HG02840 (cell line): ENCODE measurements at regions not wholly inside any gene's neighbourhood (a gene's known extent, or its start where the extent isn't known, plus 50 kb on each side); places are given as distances from the start of the nearest gene placed in this dataset.
"Not testable (repeated sequence)": the region's sequence is repeated elsewhere in the genome, so short reads cannot be mapped to it uniquely, and the experiment has no call there.

Experiments used
- ATAC-seq: cut with Tn5 transposase; IDR thresholded peaks from one replicate; pipeline ENCODE4 v1.9.1; 2021; ENCODE audit warnings: mild to moderate bottlenecking, moderate library complexity, moderate number of reproducible peaks; ENCODE audit not compliant: unreplicated experiment, low FRiP score

DNA sequence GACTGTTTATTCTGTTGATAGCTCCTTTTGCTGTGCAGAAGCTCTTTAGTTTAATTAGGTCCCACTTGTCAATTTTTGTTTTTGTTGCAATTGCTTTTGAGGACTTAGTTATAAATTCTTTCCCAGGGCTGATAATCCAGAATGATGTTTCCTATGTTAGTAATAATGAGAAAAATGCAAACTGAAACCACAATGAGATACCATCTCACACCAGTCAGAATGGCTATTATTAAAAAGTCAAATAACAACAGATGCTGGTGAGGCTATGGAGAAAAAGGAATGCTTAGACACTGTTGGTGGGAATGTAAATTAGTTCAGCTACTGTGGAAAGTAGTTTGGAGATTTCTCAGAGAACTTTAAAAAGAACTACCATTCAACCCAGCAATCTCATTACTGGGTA, 793.0 kb downstream of the EPHA4 start:
- ATAC-seq = not testable (repeated sequence)

DNA sequence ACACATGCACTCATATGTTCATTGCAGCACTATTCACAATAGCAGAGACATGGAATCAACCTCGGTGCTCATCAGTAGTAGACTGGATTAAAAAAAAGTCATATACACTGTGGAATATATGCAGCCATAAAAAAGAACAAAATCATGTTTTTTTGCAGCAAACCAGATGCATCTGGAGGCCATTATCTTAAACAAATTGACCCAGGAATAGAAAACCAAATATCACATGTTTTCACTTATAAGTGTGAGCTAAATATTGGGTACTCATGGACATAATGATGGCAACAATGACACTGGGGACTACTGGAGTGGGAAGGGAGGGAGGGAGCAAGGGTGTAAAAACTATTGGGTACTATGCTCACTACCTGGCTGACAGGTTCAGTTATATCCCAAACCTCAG, 792.6 kb downstream of the EPHA4 start:
- no peak for ATAC-seq

DNA sequence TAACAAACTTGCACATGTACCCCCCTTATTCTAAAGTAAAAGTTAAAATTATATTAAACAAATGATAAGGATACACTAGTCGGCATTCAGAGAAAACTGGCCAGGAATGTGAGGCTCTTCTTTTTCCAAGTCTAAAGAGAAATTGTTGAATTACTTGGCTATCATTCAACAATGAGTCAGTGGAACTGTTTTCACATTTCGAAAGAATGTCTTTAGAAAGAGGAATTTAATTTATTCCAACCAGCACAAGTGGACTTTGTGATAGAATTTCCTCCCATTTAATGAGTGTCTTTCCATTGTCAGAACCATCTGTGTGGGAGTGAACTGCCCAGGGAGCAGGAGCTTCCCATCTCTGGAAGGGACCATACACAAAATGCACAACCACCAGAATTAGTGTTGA, 792.2 kb downstream of the EPHA4 start:
- no peak for ATAC-seq

- no peak for ATAC-seq
These were observed 790.4 kb downstream of the EPHA4 start for GRCh38 chr2:220781622-220782241.

DNA sequence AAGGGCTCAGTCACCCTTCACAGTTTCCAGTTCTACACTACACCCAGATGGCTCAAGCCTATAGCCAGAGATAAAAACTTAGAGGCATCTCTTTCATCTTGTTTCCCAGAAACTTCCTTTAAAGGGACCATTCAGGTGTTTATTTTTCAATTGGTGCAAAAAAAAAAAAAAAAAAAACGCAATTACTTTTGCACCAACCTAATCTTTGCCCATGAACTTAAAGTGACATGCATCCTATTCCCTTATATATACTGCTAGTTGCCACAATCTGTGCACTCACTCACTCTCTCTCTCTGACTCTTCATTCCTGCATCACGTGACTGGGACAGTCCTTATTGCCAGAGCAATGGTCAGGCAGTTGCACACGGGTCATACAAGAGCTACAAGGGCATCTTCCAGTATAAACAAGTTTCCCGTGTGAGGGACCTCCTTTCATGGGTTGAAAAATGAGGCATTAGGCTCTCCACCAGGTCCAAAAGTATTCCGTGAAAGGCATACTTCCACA, 789.4 kb downstream of the EPHA4 start:
- ATAC-seq = no peak

- no peak for ATAC-seq
These were observed 788.4 kb downstream of the EPHA4 start for GRCh38 chr2:220783671-220784070.

- ATAC-seq = no peak
These were observed 786.9 kb downstream of the EPHA4 start for GRCh38 chr2:220785178-220785577.

DNA sequence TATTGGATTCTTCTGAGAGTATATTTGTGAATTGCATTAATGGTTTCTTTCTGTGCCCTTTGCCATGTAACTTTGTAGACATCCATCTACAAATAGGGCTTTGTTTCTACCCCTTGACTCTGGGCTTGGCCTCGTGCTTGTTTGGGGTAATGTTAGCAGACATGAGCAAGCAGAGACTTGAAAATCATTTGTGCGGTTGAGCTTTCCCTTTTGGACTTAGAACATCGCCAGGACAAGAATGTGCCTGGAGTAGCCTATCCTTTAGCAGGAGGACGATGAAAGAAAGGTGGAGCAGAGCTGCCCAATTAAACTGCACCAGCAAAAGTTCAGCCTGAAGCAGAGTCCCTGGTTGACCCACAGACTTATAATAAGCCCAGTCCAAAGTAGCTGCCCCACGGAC, 785.9 kb downstream of the EPHA4 start:
- no peak for ATAC-seq

- ATAC-seq = no peak
These were observed 784.9 kb downstream of the EPHA4 start for GRCh38 chr2:220787251-220787650.

GRCh38 chr2:220789961-220790360, 782.1 kb downstream of the EPHA4 start:
- no peak for ATAC-seq

- no peak for ATAC-seq
These were observed 776.4 kb downstream of the EPHA4 start for GRCh38 chr2:220795705-220796104.

DNA sequence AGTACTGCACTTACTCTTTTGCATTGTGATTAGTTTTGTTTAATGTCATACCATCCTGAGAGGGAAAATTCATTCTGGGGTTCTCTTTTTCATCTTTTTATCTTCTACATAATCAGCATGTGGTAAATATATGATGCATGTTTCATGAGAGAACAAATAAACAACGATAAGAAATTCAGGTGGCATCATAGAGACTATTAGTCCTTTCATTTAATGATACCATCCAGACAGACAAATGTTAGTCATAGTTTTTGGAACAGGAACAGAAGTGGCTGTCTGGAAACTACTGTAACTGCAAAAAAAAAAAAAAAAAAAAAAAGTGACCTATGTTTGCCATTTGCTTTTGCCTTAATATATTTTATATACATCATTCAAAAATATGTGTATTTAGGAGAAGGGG, 761.0 kb downstream of the EPHA4 start:
- no peak for ATAC-seq

- no peak for ATAC-seq
These were observed 760.0 kb downstream of the EPHA4 start for GRCh38 chr2:220811952-220812570.

DNA sequence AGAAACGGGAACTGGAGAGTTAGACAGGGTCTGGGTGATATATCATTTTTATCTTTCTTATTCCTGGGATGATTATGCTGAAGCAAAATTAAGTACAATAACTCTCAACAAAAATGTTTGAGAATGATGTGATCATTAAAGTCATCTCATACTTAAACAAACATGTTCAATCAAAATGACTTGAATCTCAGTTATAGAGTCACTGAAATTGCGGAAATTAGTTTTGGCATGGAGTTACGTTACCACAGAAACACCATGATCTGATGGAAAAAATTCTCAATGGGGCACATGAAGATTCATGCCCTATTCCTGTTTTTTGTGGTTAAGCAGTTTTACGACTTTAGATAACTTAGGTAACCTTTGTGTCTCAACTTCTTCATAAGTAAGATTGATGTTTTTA, 757.7 kb downstream of the EPHA4 start:
- no peak for ATAC-seq

GRCh38 chr2:220815698-220816097, 756.4 kb downstream of the EPHA4 start:
- ATAC-seq = no peak

- ATAC-seq = no peak
These were observed 750.4 kb downstream of the EPHA4 start for GRCh38 chr2:220821683-220822082.

- ATAC-seq = not testable (repeated sequence)
These were observed 748.5 kb downstream of the EPHA4 start for GRCh38 chr2:220823590-220823989.

DNA sequence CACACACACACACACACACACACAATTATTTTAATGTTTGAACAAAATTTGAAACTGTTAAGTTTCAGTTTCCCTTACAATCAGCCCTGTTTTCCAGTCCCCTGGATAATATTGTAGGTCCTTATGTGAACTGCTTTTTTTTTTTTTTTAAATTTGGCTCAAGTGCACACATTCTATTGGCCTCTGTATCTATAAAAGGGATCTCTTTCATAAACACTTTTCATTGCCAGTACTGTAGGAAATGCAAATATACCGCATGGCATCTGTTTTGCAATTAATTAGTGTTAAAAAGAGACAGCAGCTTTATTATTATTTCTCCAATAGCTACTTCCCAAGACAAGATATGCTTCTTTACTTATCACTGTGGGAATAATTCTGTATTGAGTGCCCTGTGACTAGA, 738.7 kb downstream of the EPHA4 start:
- no peak for ATAC-seq

- no peak for ATAC-seq
These were observed 736.5 kb downstream of the EPHA4 start for GRCh38 chr2:220835583-220835982.

DNA sequence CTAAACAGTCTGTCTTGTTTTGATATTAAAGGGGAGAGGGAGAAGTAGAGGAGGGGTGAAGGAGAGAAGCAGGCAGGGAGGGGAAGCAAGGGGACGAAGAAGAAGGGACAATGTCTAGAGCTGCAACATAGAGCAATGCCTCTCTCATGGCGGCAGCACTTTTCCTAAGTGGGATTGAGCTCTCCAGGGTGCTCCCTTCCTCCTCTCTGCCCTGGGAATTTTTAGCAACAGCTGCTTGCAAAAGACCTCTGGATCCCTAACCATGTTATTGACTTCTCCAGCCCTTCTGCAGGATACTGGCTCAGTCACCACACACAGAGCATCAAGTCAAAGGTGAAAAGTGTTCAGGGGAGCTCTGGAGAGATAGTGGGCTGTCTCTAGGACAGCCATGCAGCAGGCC, 734.9 kb downstream of the EPHA4 start:
- no peak for ATAC-seq

DNA sequence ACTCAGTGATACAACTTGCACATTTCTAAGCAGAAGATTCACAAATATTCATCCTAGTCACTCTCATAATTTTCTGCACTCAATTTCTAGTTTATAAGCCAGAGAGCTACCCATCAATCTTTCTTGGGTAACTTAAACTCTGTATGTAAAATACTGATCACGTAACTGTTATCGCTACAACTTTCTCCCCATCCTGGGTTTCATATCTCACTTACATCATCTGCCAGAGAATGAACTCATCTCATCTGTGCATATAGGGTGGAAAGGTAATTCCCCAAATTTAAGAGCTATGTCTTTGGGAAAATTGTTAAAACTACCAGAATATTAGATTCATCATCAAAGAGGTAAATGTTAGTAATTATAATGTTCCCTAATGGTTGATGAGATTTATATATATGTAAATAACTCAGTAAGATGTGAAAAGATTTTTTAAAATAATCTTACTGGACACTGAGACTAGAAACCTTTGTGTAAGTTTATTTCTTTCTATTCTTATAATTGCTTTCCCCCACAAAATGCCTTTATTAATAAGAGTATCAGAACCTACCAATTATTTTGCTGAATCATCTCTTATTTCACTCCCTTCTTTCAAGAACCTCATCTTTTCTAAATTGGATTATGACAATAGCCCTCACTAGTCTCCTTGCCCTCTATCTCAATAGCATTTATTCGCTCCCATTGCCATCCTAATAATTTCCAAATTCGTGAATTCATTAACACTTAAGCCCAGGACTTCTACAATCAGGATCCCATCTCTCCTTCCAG, 729.0 kb downstream of the EPHA4 start:
- ATAC-seq = no peak
